Pancreas (tissue), 10 donors: ENCODE measurements at regions not wholly inside any gene's neighbourhood (a gene's known extent, or its start where the extent isn't known, plus 50 kb on each side); places are given as distances from the start of the nearest gene placed in this dataset.

Experiments used
- ATAC-seq, 4 donors: fragments of 200-7000 bp; cut with Tn5 transposase; one replicate each; pipeline versions ENCODE4 v1.8.0 to v1.9.1; 2020; ENCODE audit warnings: mild to moderate bottlenecking in 4 of 4, moderate library complexity in 4 of 4
- DNase-seq, 6 donors: peaks; one replicate each; pipeline ENCODE4 v3.0.0-alpha.2; 2020
- FAIRE-seq: peaks from 2 replicates; lab custom pipeline; 2012; peaks lifted over from hg19 to GRCh38; lab: Jason Lieb, UNC
- H3K27ac ChIP-seq, 4 donors: fragments of 200-600 bp; sonication (generic); 1 replicate in 3 of 4; 2 replicates in 1 of 4; pipeline versions ENCODE4 v1.5.0 to v1.8.0; 2020
- H3K27me3 ChIP-seq, 4 donors: fragments of 200-600 bp; one replicate each; pipeline ENCODE4 v1.8.0; 2021
- H3K36me3 ChIP-seq, 3 donors: fragments of 200-600 bp; sonication (generic) in 1 of 3; one replicate each; pipeline versions ENCODE4 v1.5.0 to v1.8.0; 2020 to 2021
- H3K4me1 ChIP-seq, 3 donors: fragments of 200-600 bp; one replicate each; pipeline ENCODE4 v1.8.0; 2021
- H3K4me3 ChIP-seq, 4 donors: fragments of 200-600 bp; sonication (generic) in 2 of 4; one replicate each; pipeline versions ENCODE4 v1.5.0 to v1.8.0; 2020 to 2021
- H3K9me3 ChIP-seq, 4 donors: fragments of 200-600 bp; one replicate each; pipeline ENCODE4 v1.8.0; 2021
- WGBS, 2 donors: extraction: QIAGEN DNeasy Blood & Tissue Kit; methylation state at CpG; one replicate each; pipeline ENCODE4 v1.1.7; 2013; 5-methylcytosine and 5-hydroxymethylcytosine counted together
- intact Hi-C, 3 donors: fragments of 100-400 bp; cut with DNase I; formaldehyde crosslinking; loops; one replicate each; pipeline versions ENCODE4 v1.11.1 to v1.14.2; 2022
- TF ChIP-seq, protein P1 (sequence below), 4 donors: fragments of 200-600 bp; sonication (generic) in 3 of 4; IDR thresholded peaks; one replicate each; pipeline versions ENCODE4 v1.5.0 to v1.8.0; 2021; ENCODE audit warnings: antibody characterized with exemption in 4 of 4
- donor health status: healthy with polysubstance abuse.
- donor health status: DM: no; HTN: no; CAD: no; lungs with moderate emphysema.
- donor health status: DM: no; HTN: no; CAD: no.
- donor health status: control.
- donor health status: control.
- donor health status: Bipolar disorder and iron deficiency.
- donor health status: DM: yes; HTN: yes; CAD: no.
- donor health status: DM: no; HTN: no; CAD: no.
- donor health status: DM: no; HTN: no; CAD: no.
- donor health status: DM: yes; HTN: yes; CAD: no.

DNA sequence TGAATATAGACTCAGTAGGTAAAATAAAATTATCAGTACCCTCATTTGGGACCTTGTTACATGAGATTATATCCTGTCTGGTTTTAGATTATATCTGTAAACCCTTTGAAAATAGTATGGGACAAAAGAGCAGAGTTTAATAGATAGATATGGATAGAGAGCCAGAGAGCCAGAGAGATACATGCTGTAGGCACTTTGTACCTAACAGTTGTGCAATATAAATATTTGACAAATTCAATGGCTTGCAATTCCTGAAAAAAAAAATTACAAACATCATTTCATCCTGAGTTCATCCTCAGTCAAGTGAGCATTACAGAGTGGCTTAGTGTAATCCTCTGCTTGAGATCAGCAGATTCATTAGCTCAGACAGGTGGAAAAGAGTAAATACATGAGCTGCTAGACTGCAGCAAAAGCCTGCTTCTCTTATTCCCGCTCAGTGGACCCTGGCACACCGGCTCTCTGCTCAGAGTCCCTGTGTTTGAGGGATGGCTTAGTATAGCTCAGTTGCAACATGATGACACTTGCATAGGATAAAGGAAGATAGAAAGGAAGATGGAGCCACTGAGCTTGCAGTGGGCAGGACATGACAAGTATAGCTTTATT, 931.6 kb upstream of the GOT2 start:
- H3K27ac ChIP-seq, result no peak overlapping the region
- FAIRE-seq (no peak), ATAC-seq (peak in 3 of 4 donors; percentile 27 to 88 (median 78)), DNase-seq (no peak)
- H3K4me3 ChIP-seq, result no peak overlapping the region
- intact Hi-C loops, result no loop called here
- 62 to 69% methylated on average over 2 of the region's 2 CpGs for WGBS, 2 donors
- H3K36me3 ChIP-seq, result no peaks in the 10 kb centered on the region
- TF ChIP-seq, protein P1, sequence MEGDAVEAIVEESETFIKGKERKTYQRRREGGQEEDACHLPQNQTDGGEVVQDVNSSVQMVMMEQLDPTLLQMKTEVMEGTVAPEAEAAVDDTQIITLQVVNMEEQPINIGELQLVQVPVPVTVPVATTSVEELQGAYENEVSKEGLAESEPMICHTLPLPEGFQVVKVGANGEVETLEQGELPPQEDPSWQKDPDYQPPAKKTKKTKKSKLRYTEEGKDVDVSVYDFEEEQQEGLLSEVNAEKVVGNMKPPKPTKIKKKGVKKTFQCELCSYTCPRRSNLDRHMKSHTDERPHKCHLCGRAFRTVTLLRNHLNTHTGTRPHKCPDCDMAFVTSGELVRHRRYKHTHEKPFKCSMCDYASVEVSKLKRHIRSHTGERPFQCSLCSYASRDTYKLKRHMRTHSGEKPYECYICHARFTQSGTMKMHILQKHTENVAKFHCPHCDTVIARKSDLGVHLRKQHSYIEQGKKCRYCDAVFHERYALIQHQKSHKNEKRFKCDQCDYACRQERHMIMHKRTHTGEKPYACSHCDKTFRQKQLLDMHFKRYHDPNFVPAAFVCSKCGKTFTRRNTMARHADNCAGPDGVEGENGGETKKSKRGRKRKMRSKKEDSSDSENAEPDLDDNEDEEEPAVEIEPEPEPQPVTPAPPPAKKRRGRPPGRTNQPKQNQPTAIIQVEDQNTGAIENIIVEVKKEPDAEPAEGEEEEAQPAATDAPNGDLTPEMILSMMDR (IDR thresholded peaks at IDR 0.05), result no peak
- H3K9me3 ChIP-seq, result no peaks in the 10 kb centered on the region
- no peaks in the 10 kb centered on the region for H3K27me3 ChIP-seq
- no peaks in the 10 kb centered on the region for H3K4me1 ChIP-seq

DNA sequence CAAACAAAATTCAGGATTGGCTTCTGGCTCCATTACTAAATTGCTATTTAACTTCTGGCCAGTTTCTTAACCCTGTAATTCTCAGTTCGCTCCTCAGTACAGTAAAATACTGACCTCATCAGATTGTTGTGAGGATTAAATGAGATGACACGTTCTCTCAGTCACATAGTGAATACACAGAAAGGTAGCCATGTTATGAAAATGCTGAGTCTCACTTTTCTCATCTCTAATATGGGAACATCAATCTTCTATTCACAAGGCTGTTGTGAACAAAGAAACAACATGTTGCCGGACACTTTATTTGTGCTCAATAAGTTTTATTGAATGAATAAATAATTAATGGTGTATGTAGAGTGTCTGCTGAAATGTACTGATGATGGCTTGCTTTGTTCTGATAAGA, 924.5 kb upstream of the GOT2 start:
- FAIRE-seq, result no peak
- intact Hi-C loops, result no loop called here
- H3K4me3 ChIP-seq, result no peak overlapping the region
- no peaks in the 10 kb centered on the region for H3K36me3 ChIP-seq
- 46 to 57% methylated on average over 3 of the region's 3 CpGs for WGBS, 2 donors
- no peak overlapping the region for H3K27ac ChIP-seq
- ATAC-seq, result no peak
- no peaks in the 10 kb centered on the region for H3K9me3 ChIP-seq
- DNase-seq, result no peak
- H3K4me1 ChIP-seq, result no peaks in the 10 kb centered on the region
- TF ChIP-seq, protein P1 (IDR thresholded peaks at IDR 0.05), result no peak
- H3K27me3 ChIP-seq, result no peaks in the 10 kb centered on the region

DNA sequence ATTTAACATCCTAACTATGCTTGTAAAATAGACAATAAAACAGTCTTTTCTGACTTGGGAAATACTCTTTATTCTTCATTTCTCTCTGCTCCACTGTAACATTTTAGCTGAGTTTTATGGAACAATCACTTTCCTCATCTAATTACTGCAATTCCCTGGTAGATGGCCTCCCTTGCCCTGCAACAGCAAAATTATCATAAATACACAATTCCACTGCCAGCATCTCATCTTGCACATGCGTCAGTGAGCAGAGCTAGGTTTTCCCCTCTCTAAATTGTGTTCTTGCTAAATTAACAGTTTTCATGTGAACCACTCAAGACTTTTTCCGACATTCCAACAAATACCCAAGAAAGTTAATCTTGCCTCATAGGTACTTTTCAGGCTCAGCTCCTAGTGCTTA, 920.9 kb upstream of the GOT2 start:
- ATAC-seq (no peak), FAIRE-seq (no peak), DNase-seq (no peak)
- H3K4me1 ChIP-seq, result no peaks in the 10 kb centered on the region
- H3K4me3 ChIP-seq, result no peak overlapping the region
- intact Hi-C loops, result no loop called here
- H3K27me3 ChIP-seq, result no peaks in the 10 kb centered on the region
- H3K9me3 ChIP-seq, result no peaks in the 10 kb centered on the region
- 52 to 63% methylated on average over 2 of the region's 2 CpGs for WGBS, 2 donors
- TF ChIP-seq, protein P1 (IDR thresholded peaks at IDR 0.05), result no peak
- no peak overlapping the region for H3K27ac ChIP-seq
- H3K36me3 ChIP-seq, result no peaks in the 10 kb centered on the region

DNA sequence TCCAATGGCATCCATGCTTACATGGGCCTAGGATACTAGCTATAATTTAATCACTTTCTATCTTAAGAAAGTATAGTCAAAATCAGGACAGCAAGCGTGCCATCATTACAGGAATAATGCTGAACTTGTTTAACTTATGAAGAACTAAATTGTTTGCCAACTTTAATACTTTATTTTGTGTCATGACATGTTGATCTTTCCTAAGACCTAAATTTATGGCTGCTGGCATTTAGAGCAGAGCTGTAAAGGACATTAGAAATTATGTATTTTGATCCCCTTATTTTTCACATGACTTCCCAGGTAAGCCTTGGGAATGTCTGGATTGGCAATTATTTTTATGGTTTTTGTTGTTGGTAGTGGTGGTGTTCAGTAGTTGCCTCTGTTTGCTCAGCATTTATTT, 920.3 kb upstream of the GOT2 start:
- TF ChIP-seq, protein P1 (IDR thresholded peaks at IDR 0.05), result no peak
- H3K36me3 ChIP-seq, result no peaks in the 10 kb centered on the region
- DNase-seq, result no peak
- H3K27me3 ChIP-seq, result no peaks in the 10 kb centered on the region
- H3K9me3 ChIP-seq, result no peaks in the 10 kb centered on the region
- no peak for ATAC-seq
- 56 to 57% methylated on average over 1 of the region's 1 CpG for WGBS, 2 donors
- H3K4me3 ChIP-seq, result no peak overlapping the region
- no peak for FAIRE-seq
- intact Hi-C loops, result no loop called here
- H3K27ac ChIP-seq, result no peak overlapping the region
- H3K4me1 ChIP-seq, result no peaks in the 10 kb centered on the region

DNA sequence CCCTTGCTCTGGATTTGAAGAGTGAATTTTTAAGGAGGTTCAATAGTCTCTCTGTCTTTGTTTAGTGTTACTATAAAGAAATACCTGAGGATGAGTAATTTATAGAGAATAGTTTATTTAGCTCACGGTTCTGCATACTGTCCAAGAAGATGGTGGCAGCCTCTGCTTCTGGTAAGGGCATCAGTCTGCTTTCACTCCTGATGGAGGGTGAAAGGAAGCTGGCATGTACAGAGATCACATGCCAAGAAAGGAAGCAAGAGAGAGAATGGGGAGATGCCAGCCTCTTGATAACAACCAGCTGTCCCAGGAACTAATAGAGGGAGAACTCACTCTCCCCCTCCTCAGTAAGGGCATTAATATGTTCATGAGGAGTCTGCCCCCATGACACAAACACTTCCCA, 917.5 kb upstream of the GOT2 start:
- intact Hi-C loops, result no loop called here
- Histone ChIP-seq H3K4me3 (no peak overlapping the region), H3K9me3 (no peaks in the 10 kb centered on the region), H3K27me3 (no peaks in the 10 kb centered on the region), H3K36me3 (no peaks in the 10 kb centered on the region), H3K4me1 (no peaks in the 10 kb centered on the region), H3K27ac (no peak overlapping the region)
- WGBS, 2 donors, result 53 to 69% methylated on average over 1 of the region's 1 CpG
- TF ChIP-seq, protein P1 (IDR thresholded peaks at IDR 0.05), result no peak
- no peak for FAIRE-seq
- no peak for DNase-seq
- no peak for ATAC-seq
